Prostate gland (tissue), 2 donors: ENCODE measurements at regions not wholly inside any gene's neighbourhood (a gene's known extent, or its start where the extent isn't known, plus 50 kb on each side); places are given as distances from the start of the nearest gene placed in this dataset.

Experiments
- DNase-seq: peaks from one replicate; pipeline ENCODE4 v3.0.0-alpha.2; 2019; ENCODE audit warnings: low spot score
- H3K27ac ChIP-seq, 2 donors: fragments of 200-600 bp; sonication (generic); 2 replicates each; pipeline ENCODE4 v1.5.1; 2017 to 2019
- H3K27me3 ChIP-seq: fragments of 200-600 bp; sonication (generic); replicated peaks from 2 replicates; pipeline ENCODE4 v1.5.1; 2019; ENCODE audit not compliant: insufficient read depth
- H3K36me3 ChIP-seq, 2 donors: fragments of 200-600 bp; sonication (generic); 1 replicate in 1 of 2; 2 replicates in 1 of 2; pipeline versions ENCODE4 v1.5.1 to v1.8.1; 2017 to 2019
- H3K4me1 ChIP-seq: fragments of 200-600 bp; sonication (generic); replicated peaks from 2 replicates; pipeline ENCODE4 v1.5.1; 2019
- H3K4me3 ChIP-seq, 2 donors: fragments of 200-600 bp; sonication (generic); 2 replicates each; pipeline ENCODE4 v1.5.1; 2017 to 2019
- H3K9me3 ChIP-seq: fragments of 200-600 bp; sonication (generic); 2 replicates; pipeline ENCODE4 v1.5.1; 2017
- CTCF ChIP-seq, 4 experiments: fragments of 200-600 bp in 2 of 4; fragments of 450-650 bp in 2 of 4; sonication (generic) in 2 of 4; IDR thresholded peaks; 1 replicate in 3 of 4; 2 replicates in 1 of 4; pipeline ENCODE4 v1.5.1; 2016 to 2019; ENCODE audit warnings: antibody characterized with exemption in 4 of 4, mild to moderate bottlenecking in 2 of 4, moderate library complexity in 2 of 4
- POLR2A ChIP-seq: fragments of 450-650 bp; IDR thresholded peaks from one replicate; pipeline ENCODE4 v1.6.1; 2016; ENCODE audit warnings: antibody characterized with exemption, mild to moderate bottlenecking
- POLR2AphosphoS5 ChIP-seq: sonication (generic); formaldehyde crosslinking; IDR thresholded peaks from one replicate; pipeline ENCODE4 v1.6.1; 2017; ENCODE audit warnings: antibody characterized with exemption
- WGBS: methylation state at CpG from one replicate; pipeline ENCODE4 v1.1.5; 2018; 5-methylcytosine and 5-hydroxymethylcytosine counted together
- intact Hi-C: fragments of 100-400 bp; cut with DNase I; formaldehyde crosslinking; loops from one replicate; pipeline ENCODE4 v1.14.2; 2022

GRCh38 chr3:78134496-78134895, 1094.6 kb downstream of the ROBO2 start:
- Histone ChIP-seq H3K4me3 (no peak overlapping the region), H3K36me3 (no peaks in the 10 kb centered on the region), H3K27me3 (no peaks in the 10 kb centered on the region), H3K27ac (no peak overlapping the region), H3K4me1 (no peaks in the 10 kb centered on the region), H3K9me3 (no peaks in the 10 kb centered on the region)
- intact Hi-C loops = no loop called here
- 62% methylated on average over 3 of the region's 3 CpGs for WGBS
- no peak for DNase-seq
- TF ChIP-seq CTCF (IDR thresholded peaks at IDR 0.05) (no peak), POLR2AphosphoS5 (no peak), POLR2A (no peak)

GRCh38 chr3:78139166-78139565, 1099.3 kb downstream of the ROBO2 start:
- no peak for DNase-seq
- H3K4me3 ChIP-seq = no peak overlapping the region
- H3K36me3 ChIP-seq = no peaks in the 10 kb centered on the region
- no peaks in the 10 kb centered on the region for H3K27me3 ChIP-seq
- H3K27ac ChIP-seq = no peak overlapping the region
- H3K4me1 ChIP-seq = no peaks in the 10 kb centered on the region
- H3K9me3 ChIP-seq = no peaks in the 10 kb centered on the region
- TF ChIP-seq POLR2AphosphoS5 (no peak), CTCF (IDR thresholded peaks at IDR 0.05) (no peak), POLR2A (no peak)
- intact Hi-C loops = no loop called here
- 92% methylated on average over 3 of the region's 3 CpGs for WGBS

- no peaks in the 10 kb centered on the region for H3K4me1 ChIP-seq
- intact Hi-C loops = no loop called here
- no peaks in the 10 kb centered on the region for H3K36me3 ChIP-seq
- 96% methylated on average over 3 of the region's 3 CpGs for WGBS
- no peak overlapping the region for H3K4me3 ChIP-seq
- no peaks in the 10 kb centered on the region for H3K9me3 ChIP-seq
- no peak for DNase-seq
- no peaks in the 10 kb centered on the region for H3K27me3 ChIP-seq
- no peak for TF ChIP-seq POLR2A
- TF ChIP-seq POLR2AphosphoS5 = no peak
- TF ChIP-seq CTCF (IDR thresholded peaks at IDR 0.05) = no peak
- H3K27ac ChIP-seq = no peak overlapping the region
Measured at GRCh38 chr3:78140274-78140673, 1100.4 kb downstream of the ROBO2 start.

GRCh38 chr3:78140866-78141265, 1101.0 kb downstream of the ROBO2 start:
- no peaks in the 10 kb centered on the region for H3K9me3 ChIP-seq
- H3K27me3 ChIP-seq = no peaks in the 10 kb centered on the region
- H3K4me1 ChIP-seq = no peaks in the 10 kb centered on the region
- intact Hi-C loops = no loop called here
- H3K4me3 ChIP-seq = no peak overlapping the region
- H3K27ac ChIP-seq = no peak overlapping the region
- 71% methylated on average over 1 of the region's 1 CpG for WGBS
- TF ChIP-seq POLR2A = no peak
- TF ChIP-seq CTCF (IDR thresholded peaks at IDR 0.05) = no peak
- no peak for TF ChIP-seq POLR2AphosphoS5
- no peaks in the 10 kb centered on the region for H3K36me3 ChIP-seq
- DNase-seq = no peak

- Histone ChIP-seq H3K9me3 (no peaks in the 10 kb centered on the region), H3K27ac (no peak overlapping the region), H3K27me3 (no peaks in the 10 kb centered on the region), H3K36me3 (no peaks in the 10 kb centered on the region), H3K4me3 (no peak overlapping the region), H3K4me1 (no peaks in the 10 kb centered on the region)
- no peak for DNase-seq
- 82% methylated on average over 3 of the region's 3 CpGs for WGBS
- intact Hi-C loops = no loop called here
- TF ChIP-seq POLR2AphosphoS5 (no peak), CTCF (IDR thresholded peaks at IDR 0.05) (no peak), POLR2A (no peak)
Measured at GRCh38 chr3:78141269-78141668, 1101.4 kb downstream of the ROBO2 start.
